SK-N-MC (cell line): ENCODE measurements at regions not wholly inside any gene's neighbourhood (a gene's known extent, or its start where the extent isn't known, plus 50 kb on each side); places are given as distances from the start of the nearest gene placed in this dataset.
"Not testable (repeated sequence)": the region's sequence is repeated elsewhere in the genome, so short reads cannot be mapped to it uniquely, and the experiment has no call there.

Experiments
- DNase-seq: peaks from one replicate; pipeline ENCODE4 v3.0.0-alpha.2; 2011; ENCODE audit warnings: low read depth, low spot score
- H3K27ac ChIP-seq: fragments of 200-600 bp; sonication (generic); 2 replicates; pipeline ENCODE4 v1.5.1; 2016; ENCODE audit warnings: mixed run types
- H3K36me3 ChIP-seq: fragments of 200-600 bp; sonication (generic); 2 replicates; pipeline ENCODE4 v1.6.1; 2017; ENCODE audit warnings: antibody characterized with exemption, low read length, mixed read lengths; ENCODE audit not compliant: insufficient read depth
- H3K4me3 ChIP-seq: fragments of 200-600 bp; sonication (generic); 2 replicates; pipeline ENCODE4 v1.5.1; 2016
- H3K9ac ChIP-seq: fragments of 200-600 bp; sonication (generic); 2 replicates; pipeline ENCODE4 v1.8.0; 2017; ENCODE audit warnings: mixed run types, mixed read lengths; ENCODE audit not compliant: insufficient read length
- H3K9me3 ChIP-seq: fragments of 200-600 bp; sonication (generic); 2 replicates; pipeline ENCODE4 v1.6.1; 2017; ENCODE audit warnings: low read depth, mild to moderate bottlenecking, antibody characterized with exemption, low read length, moderate library complexity, mixed read lengths
- EZH2 ChIP-seq: fragments of 200-600 bp; sonication (generic); IDR thresholded peaks from one replicate; pipeline ENCODE4 v1.6.1; 2017; ENCODE audit warnings: antibody characterized with exemption
- FOXP2 ChIP-seq: optimal IDR thresholded peaks from 2 replicates; pipeline ENCODE3; 2011; ENCODE audit warnings: mild to moderate bottlenecking, moderate library complexity; ENCODE audit not compliant: insufficient read depth; ENCODE audit errors: extremely low read length, control extremely low read depth
- POLR2AphosphoS5 ChIP-seq: IDR thresholded peaks from 2 replicates; pipeline ENCODE4 v1.6.1; 2012; ENCODE audit warnings: mild to moderate bottlenecking, low read depth, low read length, borderline replicate concordance

DNA sequence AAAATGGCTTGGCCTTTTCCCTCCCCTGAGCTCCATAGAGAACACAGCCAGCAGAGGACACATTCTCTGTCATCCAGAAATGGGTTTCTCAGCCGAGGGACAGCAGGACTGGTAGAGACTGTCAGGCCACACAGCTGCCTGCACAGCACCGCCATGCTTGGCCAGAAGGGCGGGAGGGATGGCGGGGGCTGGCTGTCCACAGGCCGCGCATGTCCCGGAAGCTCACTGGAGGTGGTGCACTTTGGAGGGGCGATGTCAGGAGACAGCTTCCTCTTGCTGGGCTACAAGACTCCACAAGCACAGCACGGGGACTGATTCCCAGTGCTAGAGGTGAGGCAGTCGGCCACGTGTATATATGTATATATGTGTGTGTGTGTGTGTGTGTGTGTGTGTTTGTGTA lies 125.3 kb downstream of the GOLGA6L4 start:
- DNase-seq, H3K4me3 ChIP-seq, H3K36me3 ChIP-seq, H3K9me3 ChIP-seq, H3K27ac ChIP-seq, H3K9ac ChIP-seq: not testable (repeated sequence)

DNA sequence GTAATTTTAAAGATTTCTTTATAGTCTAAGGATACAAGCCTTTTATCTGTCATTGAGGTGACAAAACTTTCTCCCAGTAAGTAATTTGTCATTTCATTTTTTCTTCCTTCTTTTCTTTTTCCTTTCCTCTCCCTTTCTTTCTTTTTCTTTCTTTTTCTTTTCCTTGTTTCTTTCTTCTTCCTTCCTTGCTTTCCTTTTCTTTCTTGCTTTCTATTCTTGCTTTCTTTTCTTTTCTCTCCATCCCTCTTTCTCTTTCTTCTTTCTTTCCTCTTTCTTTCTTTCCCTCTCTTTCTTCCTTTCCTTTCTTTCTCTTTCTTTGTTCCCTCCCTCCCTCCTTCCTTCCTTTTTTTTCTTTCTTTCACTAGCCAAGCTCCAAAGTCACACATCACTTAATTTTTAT lies 148.8 kb downstream of the GOLGA6L4 start:
- not testable (repeated sequence) for H3K36me3 ChIP-seq, H3K27ac ChIP-seq, H3K9ac ChIP-seq, H3K9me3 ChIP-seq, H3K4me3 ChIP-seq, DNase-seq

GRCh38 chr15:84387086-84387485 lies 151.5 kb downstream of the GOLGA6L4 start:
- Histone ChIP-seq H3K27ac (no peak overlapping the region), H3K9me3 (no peaks in the 10 kb centered on the region), H3K4me3 (no peak overlapping the region), H3K36me3 (no peaks in the 10 kb centered on the region), H3K9ac (no peak overlapping the region)
- no peak for DNase-seq
- no peak for TF ChIP-seq POLR2AphosphoS5
- TF ChIP-seq FOXP2, result no peak
- TF ChIP-seq EZH2, result no peak

GRCh38 chr15:84388201-84388600 lies 152.6 kb downstream of the GOLGA6L4 start:
- H3K9ac ChIP-seq, H3K9me3 ChIP-seq, H3K4me3 ChIP-seq, DNase-seq, H3K27ac ChIP-seq, H3K36me3 ChIP-seq: not testable (repeated sequence)

GRCh38 chr15:84388638-84389037 lies 153.1 kb downstream of the GOLGA6L4 start:
- H3K27ac ChIP-seq, H3K9me3 ChIP-seq, DNase-seq, H3K36me3 ChIP-seq, H3K4me3 ChIP-seq, H3K9ac ChIP-seq: not testable (repeated sequence)

GRCh38 chr15:84390324-84390723 lies 154.8 kb downstream of the GOLGA6L4 start:
- not testable (repeated sequence) for DNase-seq, H3K27ac ChIP-seq, H3K36me3 ChIP-seq, H3K4me3 ChIP-seq, H3K9ac ChIP-seq, H3K9me3 ChIP-seq

- Histone ChIP-seq H3K9ac (no peak overlapping the region), H3K36me3 (no peaks in the 10 kb centered on the region), H3K27ac (no peak overlapping the region), H3K9me3 (no peaks in the 10 kb centered on the region), H3K4me3 (no peak overlapping the region)
- no peak for DNase-seq
- TF ChIP-seq POLR2AphosphoS5, result no peak
- no peak for TF ChIP-seq EZH2
- no peak for TF ChIP-seq FOXP2
Measured at GRCh38 chr15:84391191-84391590, 155.6 kb downstream of the GOLGA6L4 start.

DNA sequence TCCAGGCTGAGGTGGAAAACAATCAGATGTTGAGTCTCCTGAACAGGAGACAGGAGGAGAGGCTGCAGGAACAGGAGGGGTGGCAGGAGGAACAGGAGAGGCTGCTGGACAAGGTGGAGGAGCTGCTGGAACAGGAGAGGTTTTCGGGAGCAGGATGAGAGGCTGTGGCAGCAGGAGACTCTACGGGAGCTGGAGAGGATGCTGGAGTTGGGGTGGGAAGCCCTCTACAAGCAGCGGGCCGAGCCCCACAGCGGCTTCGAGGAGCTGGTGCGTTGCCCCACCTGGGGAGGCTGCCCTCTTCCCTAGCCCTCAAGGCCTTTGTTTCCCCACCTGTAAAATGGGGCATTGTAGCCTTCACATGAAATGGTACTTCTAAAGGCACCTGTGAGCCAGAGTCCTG lies 156.4 kb downstream of the GOLGA6L4 start:
- H3K9ac ChIP-seq, H3K4me3 ChIP-seq, H3K36me3 ChIP-seq, H3K27ac ChIP-seq, DNase-seq, H3K9me3 ChIP-seq: not testable (repeated sequence)

GRCh38 chr15:84393386-84393936 lies 157.9 kb downstream of the GOLGA6L4 start:
- H3K36me3 ChIP-seq, H3K27ac ChIP-seq, DNase-seq, H3K4me3 ChIP-seq, H3K9me3 ChIP-seq, H3K9ac ChIP-seq: not testable (repeated sequence)

DNA sequence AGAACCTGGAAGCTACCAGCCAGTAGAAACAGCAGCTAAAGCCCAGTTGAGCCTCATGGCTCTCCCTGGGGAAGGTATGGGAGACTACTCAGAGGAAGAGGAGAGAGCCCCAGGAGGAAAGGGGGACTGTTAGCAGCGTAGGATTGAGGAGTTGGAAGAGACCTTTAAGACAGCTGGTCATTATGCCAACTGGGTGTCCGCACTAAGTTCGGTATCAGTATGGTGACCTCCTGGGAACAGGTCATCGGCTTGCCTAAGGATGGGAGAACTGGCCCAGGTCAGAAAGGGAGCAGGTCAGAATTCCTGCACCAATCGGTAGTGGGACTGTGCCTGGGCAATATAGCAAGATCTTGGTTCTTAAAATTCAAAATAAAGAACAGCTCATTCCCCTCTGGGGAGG lies 158.4 kb downstream of the GOLGA6L4 start:
- H3K27ac ChIP-seq, H3K4me3 ChIP-seq, DNase-seq, H3K9ac ChIP-seq, H3K9me3 ChIP-seq, H3K36me3 ChIP-seq: not testable (repeated sequence)

DNA sequence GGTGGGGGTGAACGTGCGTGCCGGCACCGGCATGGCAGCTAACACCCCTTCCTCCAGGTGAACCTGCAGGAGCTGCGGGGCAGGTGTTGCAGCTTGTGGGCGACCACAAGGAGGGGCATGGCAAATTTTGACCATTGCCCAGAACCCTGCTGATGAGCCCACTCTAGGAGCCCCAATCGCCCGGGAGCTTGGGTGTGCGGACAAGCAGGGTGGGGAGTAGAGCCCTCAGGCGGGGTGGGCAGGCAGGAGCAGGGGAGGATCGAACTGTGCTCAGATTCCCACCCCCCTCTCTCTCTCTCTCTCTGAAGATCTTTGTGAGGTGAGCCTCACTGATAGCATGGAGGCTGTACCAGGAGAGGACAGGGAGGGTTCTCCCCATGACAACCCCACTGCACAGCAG lies 159.8 kb downstream of the GOLGA6L4 start:
- H3K9me3 ChIP-seq, H3K27ac ChIP-seq, H3K9ac ChIP-seq, DNase-seq, H3K36me3 ChIP-seq, H3K4me3 ChIP-seq: not testable (repeated sequence)

DNA sequence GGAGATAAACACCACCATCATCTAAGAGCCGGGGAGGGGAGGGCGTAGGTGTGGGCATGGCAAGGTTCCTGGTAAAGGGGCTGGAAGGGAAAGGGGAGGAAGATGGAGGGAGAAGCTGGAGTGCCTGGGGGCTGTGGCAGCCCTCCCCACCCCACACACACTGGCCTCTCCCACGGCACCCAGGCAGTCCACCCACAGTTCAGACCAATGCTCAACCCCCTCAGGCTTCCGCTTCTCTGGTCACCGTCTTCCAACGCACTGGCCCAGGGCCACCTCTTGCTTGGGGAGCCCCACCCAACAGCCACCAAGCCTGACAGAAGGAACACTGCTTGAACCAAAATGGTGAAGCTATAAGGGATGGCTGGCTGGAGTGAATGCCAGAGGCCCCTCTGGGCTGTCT lies 160.3 kb downstream of the GOLGA6L4 start:
- H3K36me3 ChIP-seq, DNase-seq, H3K27ac ChIP-seq, H3K9me3 ChIP-seq, H3K4me3 ChIP-seq, H3K9ac ChIP-seq: not testable (repeated sequence)

- not testable (repeated sequence) for H3K9ac ChIP-seq, DNase-seq, H3K36me3 ChIP-seq, H3K9me3 ChIP-seq, H3K4me3 ChIP-seq, H3K27ac ChIP-seq
Measured at GRCh38 chr15:84397066-84397465, 161.5 kb downstream of the GOLGA6L4 start.

DNA sequence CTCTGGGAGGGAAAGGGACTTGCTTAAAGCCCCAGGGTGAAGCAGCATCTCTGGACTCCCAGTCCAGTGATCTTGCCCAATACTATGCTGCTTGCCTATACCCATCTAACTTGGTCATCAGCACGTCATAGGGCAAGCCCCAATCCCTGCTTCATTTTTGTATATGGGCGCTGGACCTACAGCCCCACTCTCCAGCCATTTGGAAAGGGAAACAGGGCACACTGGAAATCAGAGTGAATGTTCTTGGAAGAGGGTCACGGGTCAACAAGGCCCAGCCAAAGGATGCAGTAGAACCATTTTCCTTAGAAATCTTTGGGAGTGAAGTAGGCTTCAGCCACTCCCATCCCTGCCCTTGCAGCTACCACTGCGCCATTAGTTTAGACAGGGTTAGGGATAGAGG lies 162.5 kb downstream of the GOLGA6L4 start:
- not testable (repeated sequence) for DNase-seq, H3K36me3 ChIP-seq, H3K9ac ChIP-seq, H3K4me3 ChIP-seq, H3K9me3 ChIP-seq, H3K27ac ChIP-seq
